Nephron (organoid): ENCODE measurements at regions not wholly inside any gene's neighbourhood (a gene's known extent, or its start where the extent isn't known, plus 50 kb on each side); places are given as distances from the start of the nearest gene placed in this dataset.

ENCODE experiments used
- H3K27ac Mint-ChIP-seq, 3 experiments: 2 replicates each; pipeline ENCODE4 v1.8.0; 2020; ENCODE audit warnings: mixed read lengths in 3 of 3, mild to moderate bottlenecking in 2 of 3, moderate library complexity in 1 of 3
- H3K27me3 Mint-ChIP-seq: 2 replicates; pipeline ENCODE4 v1.8.0; 2021; ENCODE audit warnings: low read depth, mild to moderate bottlenecking, moderate library complexity, mixed read lengths
- H3K36me3 Mint-ChIP-seq: 2 replicates; pipeline ENCODE4 v1.8.0; 2020; ENCODE audit warnings: low read depth, mixed read lengths
- H3K4me1 Mint-ChIP-seq: 2 replicates; pipeline ENCODE4 v1.8.0; 2020; ENCODE audit warnings: mixed read lengths
- H3K4me3 Mint-ChIP-seq, 3 experiments: 2 replicates each; pipeline ENCODE4 v1.8.0; 2020; ENCODE audit warnings: mild to moderate bottlenecking in 3 of 3, mixed read lengths in 3 of 3, moderate library complexity in 2 of 3
- H3K9me3 Mint-ChIP-seq: 2 replicates; pipeline ENCODE4 v1.8.0; 2020; ENCODE audit warnings: mixed read lengths
- TF ChIP-seq, protein P1 (sequence below), 3 experiments: fragments of 200-600 bp; sonication (generic); IDR thresholded peaks; one replicate each; pipeline ENCODE4 v1.5.0; 2021; ENCODE audit warnings: antibody characterized with exemption in 3 of 3; ENCODE audit not compliant: unreplicated experiment in 3 of 3

DNA sequence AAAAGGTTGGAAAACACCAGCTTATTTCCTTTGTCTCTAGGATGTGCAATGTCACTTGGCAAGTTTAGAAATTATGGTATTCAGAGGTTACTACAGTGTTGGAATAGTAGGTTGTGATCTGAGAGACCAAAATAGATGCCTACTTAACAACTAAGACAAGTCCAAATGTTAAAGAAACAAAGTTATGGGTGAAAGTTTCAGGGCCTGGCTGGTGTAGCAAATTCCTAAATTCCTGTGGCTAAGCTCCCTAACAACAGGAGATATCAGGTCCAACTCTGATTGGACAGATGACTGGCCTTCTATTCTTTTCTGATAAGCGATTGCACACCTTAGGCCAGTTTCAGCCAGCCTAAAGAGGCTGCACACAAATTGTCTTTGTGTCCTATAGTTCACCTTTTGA, 873.5 kb downstream of the REEP3 start:
- no peaks in the 10 kb centered on the region for H3K4me1 Mint-ChIP-seq
- no peaks in the 10 kb centered on the region for H3K9me3 Mint-ChIP-seq
- H3K4me3 Mint-ChIP-seq, result no peak overlapping the region
- TF ChIP-seq, protein P1, sequence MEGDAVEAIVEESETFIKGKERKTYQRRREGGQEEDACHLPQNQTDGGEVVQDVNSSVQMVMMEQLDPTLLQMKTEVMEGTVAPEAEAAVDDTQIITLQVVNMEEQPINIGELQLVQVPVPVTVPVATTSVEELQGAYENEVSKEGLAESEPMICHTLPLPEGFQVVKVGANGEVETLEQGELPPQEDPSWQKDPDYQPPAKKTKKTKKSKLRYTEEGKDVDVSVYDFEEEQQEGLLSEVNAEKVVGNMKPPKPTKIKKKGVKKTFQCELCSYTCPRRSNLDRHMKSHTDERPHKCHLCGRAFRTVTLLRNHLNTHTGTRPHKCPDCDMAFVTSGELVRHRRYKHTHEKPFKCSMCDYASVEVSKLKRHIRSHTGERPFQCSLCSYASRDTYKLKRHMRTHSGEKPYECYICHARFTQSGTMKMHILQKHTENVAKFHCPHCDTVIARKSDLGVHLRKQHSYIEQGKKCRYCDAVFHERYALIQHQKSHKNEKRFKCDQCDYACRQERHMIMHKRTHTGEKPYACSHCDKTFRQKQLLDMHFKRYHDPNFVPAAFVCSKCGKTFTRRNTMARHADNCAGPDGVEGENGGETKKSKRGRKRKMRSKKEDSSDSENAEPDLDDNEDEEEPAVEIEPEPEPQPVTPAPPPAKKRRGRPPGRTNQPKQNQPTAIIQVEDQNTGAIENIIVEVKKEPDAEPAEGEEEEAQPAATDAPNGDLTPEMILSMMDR (IDR thresholded peaks at IDR 0.05; ENCODE audit: unreplicated experiment in 3 of 3), result no peak
- no peaks in the 10 kb centered on the region for H3K27me3 Mint-ChIP-seq
- H3K27ac Mint-ChIP-seq, result no peak overlapping the region
- H3K36me3 Mint-ChIP-seq, result no peaks in the 10 kb centered on the region

GRCh38 chr10:64396105-64396708, 875.0 kb downstream of the REEP3 start:
- H3K27me3 Mint-ChIP-seq, result no peaks in the 10 kb centered on the region

GRCh38 chr10:64397125-64397524, 875.9 kb downstream of the REEP3 start:
- H3K4me3 Mint-ChIP-seq, result no peak overlapping the region
- H3K36me3 Mint-ChIP-seq, result no peaks in the 10 kb centered on the region
- peaks cover 5% of the 10 kb centered on the region for H3K9me3 Mint-ChIP-seq
- TF ChIP-seq, protein P1 (IDR thresholded peaks at IDR 0.05; ENCODE audit: unreplicated experiment in 3 of 3), result no peak
- no peak overlapping the region for H3K27ac Mint-ChIP-seq
- no peaks in the 10 kb centered on the region for H3K27me3 Mint-ChIP-seq
- H3K4me1 Mint-ChIP-seq, result no peaks in the 10 kb centered on the region

More at GRCh38 chr10:64396105-64396708, 875.0 kb downstream of the REEP3 start:
- no peak overlapping the region for H3K27ac Mint-ChIP-seq
- no peak overlapping the region for H3K4me3 Mint-ChIP-seq
- H3K4me1 Mint-ChIP-seq, result no peaks in the 10 kb centered on the region
- H3K9me3 Mint-ChIP-seq, result peaks cover 3% of the 10 kb centered on the region
- TF ChIP-seq, protein P1 (IDR thresholded peaks at IDR 0.05; ENCODE audit: unreplicated experiment in 3 of 3), result no peak
- no peaks in the 10 kb centered on the region for H3K36me3 Mint-ChIP-seq

GRCh38 chr10:64408391-64409183, 887.4 kb downstream of the REEP3 start:
- Mint-ChIP-seq H3K27me3 (no peaks in the 10 kb centered on the region), H3K4me1 (no peaks in the 10 kb centered on the region), H3K36me3 (no peaks in the 10 kb centered on the region), H3K4me3 (no peak overlapping the region), H3K27ac (peak overlapping the region in 2 of 3 experiments; percentile 40 to 58), H3K9me3 (no peaks in the 10 kb centered on the region)
- TF ChIP-seq, protein P1 (IDR thresholded peaks at IDR 0.05; ENCODE audit: unreplicated experiment in 3 of 3), result no peak

- H3K27ac Mint-ChIP-seq, result no peak overlapping the region
- H3K36me3 Mint-ChIP-seq, result no peaks in the 10 kb centered on the region
- no peaks in the 10 kb centered on the region for H3K9me3 Mint-ChIP-seq
- no peaks in the 10 kb centered on the region for H3K4me1 Mint-ChIP-seq
- H3K4me3 Mint-ChIP-seq, result no peak overlapping the region
- TF ChIP-seq, protein P1 (IDR thresholded peaks at IDR 0.05; ENCODE audit: unreplicated experiment in 3 of 3), result no peak
- no peaks in the 10 kb centered on the region for H3K27me3 Mint-ChIP-seq
Observed at GRCh38 chr10:64409349-64409748, 888.1 kb downstream of the REEP3 start.
